Ascending aorta (tissue), 2 donors: ENCODE measurements at regions not wholly inside any gene's neighbourhood (a gene's known extent, or its start where the extent isn't known, plus 50 kb on each side); places are given as distances from the start of the nearest gene placed in this dataset.

Source experiments
- DNase-seq, 2 donors: peaks; one replicate each; pipeline ENCODE4 v3.0.0-alpha.2; 2019; ENCODE audit warnings: low spot score in 2 of 2
- H3K27ac ChIP-seq, 2 donors: fragments of 200-600 bp; sonication (generic); one replicate each; pipeline ENCODE4 v1.5.1; 2016 to 2017; ENCODE audit warnings: mild to moderate bottlenecking in 1 of 2
- H3K27me3 ChIP-seq: fragments of 200-600 bp; sonication (generic); one replicate; pipeline ENCODE4 v1.5.1; 2017
- H3K36me3 ChIP-seq, 2 donors: fragments of 200-600 bp; sonication (generic); one replicate each; pipeline ENCODE4 v1.5.1; 2016
- H3K4me1 ChIP-seq, 2 donors: fragments of 200-600 bp; sonication (generic); one replicate each; pipeline ENCODE4 v1.5.1; 2016 to 2017; ENCODE audit warnings: mild to moderate bottlenecking in 1 of 2
- H3K4me3 ChIP-seq, 2 donors: fragments of 200-600 bp; sonication (generic); one replicate each; pipeline ENCODE4 v1.5.1; 2016 to 2017; ENCODE audit warnings: mild to moderate bottlenecking in 1 of 2
- H3K9me3 ChIP-seq, 2 donors: fragments of 200-600 bp; sonication (generic); one replicate each; pipeline ENCODE4 v1.5.1; 2016
- intact Hi-C: fragments of 100-400 bp; cut with DNase I; formaldehyde crosslinking; loops from one replicate; pipeline ENCODE4 v1.15.1; 2023
- TF ChIP-seq, protein P1 (sequence below), 3 experiments: fragments of 200-600 bp in 2 of 3; fragments of 450-650 bp in 1 of 3; sonication (generic) in 2 of 3; IDR thresholded peaks; one replicate each; pipeline ENCODE4 v1.5.1; 2016 to 2019; ENCODE audit warnings: antibody characterized with exemption in 3 of 3, mild to moderate bottlenecking in 1 of 3, moderate library complexity in 1 of 3

DNA sequence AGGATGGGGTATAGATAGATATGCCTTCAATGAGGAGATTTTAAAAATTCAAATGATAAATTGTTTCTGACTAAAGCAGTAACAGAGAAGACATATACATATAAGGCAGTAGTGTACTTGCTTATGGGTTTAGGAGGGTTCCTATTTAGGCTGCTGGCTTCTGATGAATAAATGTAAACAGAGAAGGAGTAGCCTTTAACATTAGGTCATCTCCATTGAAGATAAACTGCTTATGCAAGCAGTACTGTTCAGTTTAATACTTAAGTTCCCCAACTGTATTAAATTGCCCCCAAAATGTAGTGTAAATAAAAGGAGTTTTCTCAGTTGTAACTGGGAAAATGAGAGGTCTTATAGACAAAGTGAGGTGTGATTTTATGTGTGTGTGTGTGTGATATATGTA, 217.7 kb upstream of the TMEFF2 start:
- Histone ChIP-seq H3K27ac (no peak overlapping the region), H3K4me1 (no peaks in the 10 kb centered on the region), H3K27me3 (no peaks in the 10 kb centered on the region), H3K36me3 (no peaks in the 10 kb centered on the region), H3K9me3 (no peaks in the 10 kb centered on the region), H3K4me3 (no peak overlapping the region)
- TF ChIP-seq, protein P1, sequence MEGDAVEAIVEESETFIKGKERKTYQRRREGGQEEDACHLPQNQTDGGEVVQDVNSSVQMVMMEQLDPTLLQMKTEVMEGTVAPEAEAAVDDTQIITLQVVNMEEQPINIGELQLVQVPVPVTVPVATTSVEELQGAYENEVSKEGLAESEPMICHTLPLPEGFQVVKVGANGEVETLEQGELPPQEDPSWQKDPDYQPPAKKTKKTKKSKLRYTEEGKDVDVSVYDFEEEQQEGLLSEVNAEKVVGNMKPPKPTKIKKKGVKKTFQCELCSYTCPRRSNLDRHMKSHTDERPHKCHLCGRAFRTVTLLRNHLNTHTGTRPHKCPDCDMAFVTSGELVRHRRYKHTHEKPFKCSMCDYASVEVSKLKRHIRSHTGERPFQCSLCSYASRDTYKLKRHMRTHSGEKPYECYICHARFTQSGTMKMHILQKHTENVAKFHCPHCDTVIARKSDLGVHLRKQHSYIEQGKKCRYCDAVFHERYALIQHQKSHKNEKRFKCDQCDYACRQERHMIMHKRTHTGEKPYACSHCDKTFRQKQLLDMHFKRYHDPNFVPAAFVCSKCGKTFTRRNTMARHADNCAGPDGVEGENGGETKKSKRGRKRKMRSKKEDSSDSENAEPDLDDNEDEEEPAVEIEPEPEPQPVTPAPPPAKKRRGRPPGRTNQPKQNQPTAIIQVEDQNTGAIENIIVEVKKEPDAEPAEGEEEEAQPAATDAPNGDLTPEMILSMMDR (IDR thresholded peaks at IDR 0.05): no peak
- DNase-seq: no peak
- intact Hi-C loops: no loop called here

DNA sequence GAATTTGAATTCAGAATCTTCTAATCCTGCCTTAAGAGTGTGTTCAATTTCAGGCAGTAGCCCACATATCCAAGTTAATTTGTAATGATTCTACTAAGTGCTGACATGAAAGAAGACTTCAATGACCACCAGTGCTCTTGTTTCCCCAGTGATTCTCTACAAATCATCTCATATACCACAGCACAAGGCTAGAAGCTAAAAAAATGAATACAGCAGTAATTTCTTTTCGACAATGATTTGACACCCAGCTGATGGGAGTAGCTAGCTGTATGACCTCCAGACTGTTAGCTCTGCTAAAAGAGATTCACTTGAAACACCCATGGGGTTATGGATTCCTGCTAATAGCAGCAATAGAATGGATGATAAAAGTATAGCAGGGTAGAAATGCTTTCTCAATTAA, 217.0 kb upstream of the TMEFF2 start:
- no peaks in the 10 kb centered on the region for H3K9me3 ChIP-seq
- H3K4me3 ChIP-seq: no peak overlapping the region
- no peak overlapping the region for H3K27ac ChIP-seq
- no peaks in the 10 kb centered on the region for H3K27me3 ChIP-seq
- intact Hi-C loops: no loop called here
- TF ChIP-seq, protein P1 (IDR thresholded peaks at IDR 0.05): no peak
- no peaks in the 10 kb centered on the region for H3K4me1 ChIP-seq
- no peaks in the 10 kb centered on the region for H3K36me3 ChIP-seq
- no peak for DNase-seq

DNA sequence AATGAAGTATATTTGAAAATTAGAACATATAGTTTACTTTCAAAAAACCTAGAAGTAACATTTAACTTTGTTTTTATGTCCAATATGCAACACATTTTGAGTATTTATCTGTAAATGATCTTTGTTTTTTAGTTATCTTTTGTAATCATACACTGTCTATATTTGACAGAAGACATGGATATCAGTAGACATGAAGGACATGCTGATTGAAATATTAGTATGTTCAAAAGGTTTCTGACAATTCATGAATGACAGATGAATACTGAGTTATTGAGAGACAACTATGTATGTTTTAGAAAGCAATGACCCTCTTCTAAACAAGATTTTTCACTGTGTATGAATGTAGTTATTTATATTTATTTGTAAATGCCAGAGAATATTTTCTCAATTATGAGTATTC, 215.6 kb upstream of the TMEFF2 start:
- no peaks in the 10 kb centered on the region for H3K36me3 ChIP-seq
- TF ChIP-seq, protein P1 (IDR thresholded peaks at IDR 0.05): no peak
- H3K4me3 ChIP-seq: no peak overlapping the region
- H3K9me3 ChIP-seq: no peaks in the 10 kb centered on the region
- H3K27ac ChIP-seq: no peak overlapping the region
- H3K4me1 ChIP-seq: no peaks in the 10 kb centered on the region
- intact Hi-C loops: no loop called here
- no peak for DNase-seq
- H3K27me3 ChIP-seq: no peaks in the 10 kb centered on the region

DNA sequence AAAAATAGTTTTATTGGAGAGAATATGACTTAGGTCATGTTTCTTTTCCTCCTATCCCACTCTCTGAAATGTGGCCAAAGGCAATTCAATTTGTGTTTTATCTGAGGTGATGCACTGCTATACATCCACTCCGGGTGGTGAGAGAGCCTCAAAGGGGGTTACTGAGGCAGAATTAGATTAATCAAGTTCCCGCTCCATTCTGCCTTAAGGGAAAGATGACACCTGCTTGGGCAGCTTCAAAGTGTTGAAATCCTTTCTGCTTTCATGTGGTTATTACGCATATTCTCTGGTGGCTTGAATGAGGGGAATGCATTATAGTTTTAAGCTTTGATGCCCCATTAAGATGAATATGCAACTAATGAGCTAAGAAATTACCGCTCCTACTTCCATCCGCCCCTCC, 213.0 kb upstream of the TMEFF2 start:
- no peaks in the 10 kb centered on the region for H3K9me3 ChIP-seq
- no peak for DNase-seq
- H3K27ac ChIP-seq: no peak overlapping the region
- no peaks in the 10 kb centered on the region for H3K4me1 ChIP-seq
- TF ChIP-seq, protein P1 (IDR thresholded peaks at IDR 0.05): no peak
- intact Hi-C loops: no loop called here
- H3K4me3 ChIP-seq: no peak overlapping the region
- H3K27me3 ChIP-seq: no peaks in the 10 kb centered on the region
- H3K36me3 ChIP-seq: no peaks in the 10 kb centered on the region

DNA sequence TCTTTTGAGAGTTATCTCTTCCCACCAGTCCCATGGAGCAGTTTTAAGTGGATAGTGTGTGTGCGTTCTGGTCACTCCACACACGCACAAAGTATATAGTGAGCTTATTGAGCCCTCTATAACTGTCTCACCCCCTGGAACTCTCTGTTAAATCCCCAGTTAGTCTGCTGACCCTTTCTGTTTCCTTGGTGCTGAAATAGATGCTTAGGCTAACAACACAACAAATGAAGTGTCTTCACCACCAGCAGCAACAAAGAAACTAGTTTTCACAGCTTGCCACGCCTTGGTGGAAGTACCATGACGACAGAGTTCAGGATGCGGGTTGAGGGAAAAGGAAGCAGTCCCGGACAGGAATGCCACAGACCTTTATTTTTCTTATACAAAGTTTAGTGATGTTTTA, 203.5 kb upstream of the TMEFF2 start:
- no peak for DNase-seq
- no peaks in the 10 kb centered on the region for H3K27me3 ChIP-seq

DNA sequence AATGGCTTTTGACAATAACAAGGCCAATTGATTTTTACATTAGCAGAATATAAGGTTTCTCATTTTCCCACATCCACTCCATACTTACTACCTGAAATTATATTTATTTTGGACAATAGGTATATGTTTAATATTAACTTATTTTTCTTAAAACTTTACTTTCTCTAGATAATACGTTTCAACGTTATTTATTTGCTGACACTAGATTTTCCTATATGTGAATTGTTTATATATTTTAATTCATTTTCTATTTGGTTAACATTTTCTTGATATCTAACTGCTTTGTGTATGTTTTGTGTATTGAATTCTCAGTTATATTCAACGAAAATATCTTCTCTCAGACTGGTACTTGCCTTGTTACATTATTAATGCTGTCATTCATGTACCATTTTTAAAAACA, 199.9 kb upstream of the TMEFF2 start:
- no peak for DNase-seq
- no peaks in the 10 kb centered on the region for H3K36me3 ChIP-seq
- no peaks in the 10 kb centered on the region for H3K27me3 ChIP-seq
- H3K9me3 ChIP-seq: no peaks in the 10 kb centered on the region
- TF ChIP-seq, protein P1 (IDR thresholded peaks at IDR 0.05): no peak
- H3K27ac ChIP-seq: no peak overlapping the region
- H3K4me3 ChIP-seq: no peak overlapping the region
- intact Hi-C loops: no loop called here
- no peaks in the 10 kb centered on the region for H3K4me1 ChIP-seq

More for the DNA sequence above, 203.5 kb upstream of the TMEFF2 start:
- intact Hi-C loops: no loop called here
- Histone ChIP-seq H3K4me1 (no peaks in the 10 kb centered on the region), H3K9me3 (no peaks in the 10 kb centered on the region), H3K27ac (no peak overlapping the region), H3K36me3 (no peaks in the 10 kb centered on the region), H3K4me3 (no peak overlapping the region)
- TF ChIP-seq, protein P1 (IDR thresholded peaks at IDR 0.05): no peak
